CD1c-positive myeloid dendritic cell (primary cell): ENCODE measurements at regions not wholly inside any gene's neighbourhood (a gene's known extent, or its start where the extent isn't known, plus 50 kb on each side); places are given as distances from the start of the nearest gene placed in this dataset.
"Not testable (repeated sequence)": the region's sequence is repeated elsewhere in the genome, so short reads cannot be mapped to it uniquely, and the experiment has no call there.

Experiments used
- DNase-seq: peaks from one replicate; pipeline ENCODE4 v3.0.0-alpha.2; 2016; ENCODE audit errors: extremely low spot score

GRCh38 chr19:30276011-30276882 is 95.9 kb upstream of the ZNF536 start:
- DNase-seq = no peak

- DNase-seq = no peak
Measured at GRCh38 chr19:30276883-30277280, 95.3 kb upstream of the ZNF536 start.

- no peak for DNase-seq
Measured at GRCh38 chr19:30277941-30278881, 94.0 kb upstream of the ZNF536 start.

GRCh38 chr19:30278882-30279254 is 93.3 kb upstream of the ZNF536 start:
- no peak for DNase-seq

GRCh38 chr19:30280018-30280417 is 92.2 kb upstream of the ZNF536 start:
- no peak for DNase-seq

GRCh38 chr19:30281906-30282305 is 90.3 kb upstream of the ZNF536 start:
- no peak for DNase-seq

GRCh38 chr19:30283556-30283955 is 88.6 kb upstream of the ZNF536 start:
- no peak for DNase-seq

- no peak for DNase-seq
Measured at GRCh38 chr19:30284209-30284608, 88.0 kb upstream of the ZNF536 start.

- DNase-seq = no peak
Measured at GRCh38 chr19:30284885-30285284, 87.3 kb upstream of the ZNF536 start.

GRCh38 chr19:30286378-30286777 is 85.8 kb upstream of the ZNF536 start:
- no peak for DNase-seq

- DNase-seq = no peak
Measured at GRCh38 chr19:30287259-30287658, 84.9 kb upstream of the ZNF536 start.

GRCh38 chr19:30287973-30288372 is 84.2 kb upstream of the ZNF536 start:
- no peak for DNase-seq

- no peak for DNase-seq
Measured at GRCh38 chr19:30288911-30289310, 83.3 kb upstream of the ZNF536 start.

GRCh38 chr19:30289336-30289735 is 82.8 kb upstream of the ZNF536 start:
- no peak for DNase-seq

GRCh38 chr19:30290805-30291204 is 81.4 kb upstream of the ZNF536 start:
- not testable (repeated sequence) for DNase-seq

GRCh38 chr19:30293051-30293785 is 79.0 kb upstream of the ZNF536 start:
- no peak for DNase-seq

- DNase-seq = no peak
Measured at GRCh38 chr19:30297969-30298368, 74.2 kb upstream of the ZNF536 start.

- DNase-seq = no peak
Measured at GRCh38 chr19:30303131-30303654, 69.0 kb upstream of the ZNF536 start.

- no peak for DNase-seq
Measured at GRCh38 chr19:30304540-30304939, 67.6 kb upstream of the ZNF536 start.

- no peak for DNase-seq
Measured at GRCh38 chr19:30305346-30306060, 66.7 kb upstream of the ZNF536 start.
